ENCODE measurements at regions not wholly inside any gene's neighbourhood (a gene's known extent, or its start where the extent isn't known, plus 50 kb on each side); places are given as distances from the start of the nearest gene placed in this dataset.
"Not testable (repeated sequence)": the region's sequence is repeated elsewhere in the genome, so short reads cannot be mapped to it uniquely, and the experiment has no call there.

DNA sequence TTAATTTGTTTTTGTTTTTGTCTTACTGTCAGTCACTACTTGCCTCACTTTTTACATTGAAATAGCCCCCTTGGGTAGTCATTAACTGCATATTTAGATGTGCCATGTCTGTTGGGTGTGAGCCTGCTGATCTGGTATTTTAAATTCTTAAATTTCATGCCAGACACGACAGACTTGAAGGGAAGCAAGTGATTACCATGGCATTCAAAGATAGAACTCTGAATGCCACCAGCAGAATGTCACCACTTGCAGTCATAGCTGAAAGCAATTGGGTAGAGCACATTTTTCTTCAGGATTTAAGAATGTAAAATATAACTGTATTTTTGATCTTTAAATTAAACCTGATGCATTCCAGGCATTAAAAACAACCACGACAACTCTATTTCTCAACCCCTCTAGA lies 396.5 kb upstream of the ATP10A start:
- DNase-seq = no peak

DNA sequence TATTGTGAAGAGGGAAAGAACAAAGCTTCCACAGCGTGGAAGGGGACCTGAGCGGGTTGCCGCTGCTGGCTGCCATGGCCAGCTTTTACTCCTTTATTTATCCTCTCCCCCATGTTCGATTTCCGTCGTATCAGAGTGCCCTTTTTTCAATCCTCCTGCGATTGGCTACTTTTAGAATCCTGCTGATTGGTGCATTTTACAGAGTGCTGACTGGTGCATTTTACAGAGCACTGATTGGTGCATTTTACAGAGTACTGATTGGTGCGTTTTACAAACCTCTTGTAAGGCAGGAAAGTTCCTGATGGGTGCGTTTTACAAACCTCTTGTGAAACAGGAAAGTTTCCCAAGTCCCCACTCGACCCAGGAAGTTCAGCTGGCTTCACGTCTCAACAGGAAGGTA lies 381.7 kb upstream of the ATP10A start:
- not testable (repeated sequence) for DNase-seq

DNA sequence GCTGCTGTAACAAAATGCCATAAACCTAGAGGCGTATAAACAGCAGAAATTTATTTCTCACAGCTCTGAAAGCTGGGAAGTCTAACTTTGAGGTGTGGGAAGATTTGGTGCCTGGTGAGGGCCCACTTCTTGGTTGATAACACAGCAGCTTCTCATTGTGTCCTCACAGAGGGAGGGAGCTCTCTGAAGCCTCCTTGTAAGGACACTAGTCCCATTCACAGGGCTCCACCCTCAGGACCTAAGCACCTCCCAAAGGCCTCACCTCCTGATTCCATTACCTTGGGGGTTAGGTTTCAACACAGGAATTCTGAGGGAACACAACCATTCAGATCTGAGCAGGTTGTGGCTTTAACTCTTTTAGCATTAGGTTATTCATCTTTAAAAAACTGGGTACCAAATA lies 380.3 kb upstream of the ATP10A start:
- DNase-seq = no peak

- no peak for DNase-seq
These were observed 379.5 kb upstream of the ATP10A start for GRCh38 chr15:26242565-26243071.

GRCh38 chr15:26235864-26236263 lies 372.7 kb upstream of the ATP10A start:
- DNase-seq = no peak

DNA sequence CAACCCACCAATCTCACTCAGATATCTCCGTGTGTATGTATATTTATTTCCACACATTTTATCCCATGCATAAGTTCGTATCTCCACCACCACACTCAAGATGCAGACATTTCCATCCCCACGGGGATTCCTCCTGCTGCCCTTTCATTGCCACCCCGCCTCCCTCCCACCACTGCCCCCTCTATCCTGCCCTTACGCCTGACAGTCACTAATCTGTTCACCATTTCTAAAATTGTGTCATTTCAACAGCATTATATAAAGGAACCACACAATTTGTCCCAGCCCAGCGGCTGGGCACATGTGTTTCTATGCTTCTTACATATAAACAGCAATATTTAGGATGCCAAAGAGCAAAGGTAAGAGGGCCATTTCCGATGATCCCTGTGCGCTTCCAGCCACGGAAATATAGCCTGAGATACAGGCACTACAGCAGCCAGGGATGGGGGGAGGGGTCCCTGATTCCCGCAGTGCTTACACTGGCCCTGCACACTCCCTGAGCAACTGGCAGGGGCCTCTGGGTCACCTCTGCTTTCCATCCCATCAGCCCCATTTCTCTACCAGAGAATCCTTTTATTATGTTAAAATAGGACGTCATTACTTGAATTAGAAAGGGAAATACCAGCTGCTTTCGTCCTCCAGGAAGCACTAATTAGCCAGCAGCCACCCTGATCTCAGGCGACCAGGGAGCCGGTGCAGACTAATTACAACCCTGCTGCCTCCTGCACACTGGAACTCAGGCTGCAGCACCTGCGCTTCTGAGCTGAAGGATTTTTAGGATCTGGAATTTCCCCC lies 372.0 kb upstream of the ATP10A start:
- DNase-seq = no peak

- no peak for DNase-seq
These were observed 369.6 kb upstream of the ATP10A start for GRCh38 chr15:26232691-26233090.

DNA sequence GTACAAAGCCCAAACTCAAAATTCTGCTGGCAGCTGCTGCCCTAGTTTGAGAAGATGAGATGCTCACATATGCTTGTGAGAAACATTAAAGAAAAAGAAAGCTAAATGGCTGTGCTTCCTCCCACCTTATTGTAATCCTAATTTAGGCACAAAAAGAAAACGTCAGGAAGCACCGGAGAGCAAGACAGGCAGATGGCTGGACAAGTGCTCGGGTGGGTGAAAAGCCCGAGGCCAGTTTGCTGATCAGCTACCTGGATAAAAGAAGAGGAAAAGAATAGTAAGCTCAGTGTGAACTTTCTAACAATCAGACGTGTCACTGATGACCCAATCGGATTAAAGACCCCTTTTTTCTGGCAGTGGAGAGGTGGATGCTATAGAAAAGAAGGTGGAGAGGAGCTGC lies 368.0 kb upstream of the ATP10A start:
- no peak for DNase-seq

DNA sequence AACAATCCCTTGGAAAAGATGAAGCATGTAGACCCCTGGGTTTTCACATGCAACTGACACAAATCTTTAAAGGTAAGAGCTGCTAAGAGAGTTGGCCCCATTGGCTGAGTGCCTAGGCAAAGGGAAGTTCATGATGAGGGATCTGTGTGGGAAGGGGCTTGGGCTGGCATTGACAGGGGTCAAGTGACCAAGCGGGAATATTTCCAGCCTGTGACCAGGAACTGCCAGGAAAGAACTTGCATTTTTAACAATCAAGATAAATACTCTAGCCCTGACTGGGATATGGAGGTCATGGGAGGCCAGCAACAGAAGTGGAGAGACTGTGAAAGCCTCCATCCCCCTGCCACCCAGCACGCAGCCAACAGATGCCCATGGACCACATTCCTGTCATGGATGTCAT lies 361.1 kb upstream of the ATP10A start:
- DNase-seq = no peak

GRCh38 chr15:26223720-26224119 lies 360.6 kb upstream of the ATP10A start:
- no peak for DNase-seq

DNA sequence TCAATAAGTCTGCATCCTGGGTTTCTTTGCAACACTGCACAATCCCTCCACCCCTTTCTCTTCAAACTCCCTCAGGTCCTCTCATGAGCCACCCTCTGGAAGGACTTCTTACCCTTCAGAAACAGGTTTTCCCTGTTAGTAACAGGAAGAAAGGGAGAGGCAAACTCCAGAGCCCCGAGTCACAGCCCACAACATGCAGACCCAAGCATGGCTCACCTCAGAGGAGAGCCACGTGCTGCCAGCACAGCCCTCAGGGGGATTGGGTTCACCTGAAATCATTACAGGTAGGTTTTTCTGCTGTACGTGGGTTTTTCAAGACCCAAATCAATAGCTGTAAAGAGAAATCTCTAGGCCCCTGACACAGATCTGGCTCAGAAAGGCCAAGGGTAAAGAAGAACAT lies 359.7 kb upstream of the ATP10A start:
- no peak for DNase-seq

DNA sequence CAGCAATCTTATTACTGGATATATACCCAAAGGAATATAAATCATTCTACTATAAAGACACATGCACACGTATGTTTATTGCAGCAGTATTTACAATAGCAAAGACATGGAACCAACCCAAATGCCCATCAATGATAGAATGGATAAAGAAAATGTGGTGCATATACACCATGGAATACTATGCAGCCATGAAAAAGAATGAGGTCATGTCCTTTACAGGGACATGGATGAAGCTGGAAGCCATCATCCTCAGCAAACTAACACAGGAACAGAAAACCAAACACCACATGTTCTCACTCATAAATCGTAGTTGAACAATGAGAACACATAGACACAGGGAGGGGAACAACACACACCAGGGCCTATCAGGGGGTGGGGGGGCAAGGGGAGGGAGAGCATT lies 353.9 kb upstream of the ATP10A start:
- not testable (repeated sequence) for DNase-seq

- DNase-seq = no peak
These were observed 351.2 kb upstream of the ATP10A start for GRCh38 chr15:26214290-26214689.

DNA sequence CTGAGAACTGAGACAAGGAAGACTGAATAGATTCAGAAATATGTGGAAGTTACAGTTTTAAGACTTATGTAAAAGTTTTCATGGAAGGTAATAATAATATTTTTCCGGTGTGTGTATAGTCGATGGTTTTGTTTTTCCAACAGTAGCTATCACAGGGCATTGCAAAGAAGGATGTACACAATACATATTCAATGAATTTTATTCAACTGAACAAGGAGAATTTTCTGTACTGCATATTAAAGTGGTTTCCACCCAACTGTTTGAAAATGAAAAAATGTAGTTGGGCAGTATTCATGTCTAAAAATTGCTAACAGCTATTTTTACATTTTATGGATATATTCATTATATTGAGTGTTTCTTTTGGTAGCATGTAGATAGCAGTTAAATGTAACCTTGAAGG lies 350.3 kb upstream of the ATP10A start:
- DNase-seq = no peak

DNA sequence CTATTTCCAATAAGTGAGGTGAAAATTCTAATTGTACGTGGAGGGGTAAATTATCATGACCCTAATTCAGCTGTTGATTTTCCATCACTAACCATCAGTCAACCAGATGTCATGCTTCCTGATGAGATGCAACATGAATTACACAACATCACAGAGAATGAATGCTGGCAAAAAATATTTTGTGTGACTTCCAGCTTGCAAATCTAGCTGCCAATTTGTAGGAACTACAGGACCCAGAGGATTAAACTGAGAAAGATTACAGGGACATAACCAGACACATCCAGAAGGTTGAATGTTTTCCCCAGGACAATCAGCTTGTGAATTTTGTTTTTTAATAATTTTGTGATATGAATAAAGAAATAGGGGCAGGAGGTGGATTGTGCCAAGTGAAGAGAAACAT lies 349.0 kb upstream of the ATP10A start:
- DNase-seq = no peak

GRCh38 chr15:26210980-26211379 lies 347.9 kb upstream of the ATP10A start:
- DNase-seq = no peak

DNA sequence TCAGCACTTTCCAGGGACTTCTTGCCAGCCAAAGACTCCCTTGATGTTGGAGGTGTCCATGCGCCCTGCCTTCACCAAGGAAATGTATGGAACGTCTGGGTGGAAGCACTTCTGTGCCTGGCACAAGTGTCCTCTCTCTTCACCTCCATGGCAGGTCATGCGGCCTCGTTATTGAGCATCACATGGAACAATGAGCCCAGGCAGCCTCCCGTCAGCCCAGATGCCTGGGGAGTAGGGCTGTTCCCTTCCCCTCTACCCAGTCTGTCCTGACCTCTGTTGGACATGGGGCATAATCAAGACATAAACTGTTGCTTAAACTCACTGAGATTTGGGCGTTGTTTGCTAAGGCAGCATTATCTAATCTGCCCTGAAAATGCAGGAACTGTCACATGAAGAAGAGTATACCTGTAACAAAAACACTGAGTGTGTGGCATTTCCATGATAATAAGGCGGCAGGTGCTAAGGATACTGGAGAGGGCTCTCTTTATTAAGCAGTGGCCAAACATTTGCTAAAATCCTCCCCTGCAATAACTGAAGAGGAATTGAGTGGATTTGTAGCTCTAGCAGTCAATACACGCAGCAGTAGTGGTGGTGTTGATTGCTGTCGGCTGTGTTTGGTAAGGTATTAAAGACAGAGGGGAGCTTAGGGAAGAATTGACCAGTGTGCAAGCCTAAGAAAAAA lies 338.2 kb upstream of the ATP10A start:
- DNase-seq = no peak

- no peak for DNase-seq
These were observed 337.3 kb upstream of the ATP10A start for GRCh38 chr15:26200427-26200826.

DNA sequence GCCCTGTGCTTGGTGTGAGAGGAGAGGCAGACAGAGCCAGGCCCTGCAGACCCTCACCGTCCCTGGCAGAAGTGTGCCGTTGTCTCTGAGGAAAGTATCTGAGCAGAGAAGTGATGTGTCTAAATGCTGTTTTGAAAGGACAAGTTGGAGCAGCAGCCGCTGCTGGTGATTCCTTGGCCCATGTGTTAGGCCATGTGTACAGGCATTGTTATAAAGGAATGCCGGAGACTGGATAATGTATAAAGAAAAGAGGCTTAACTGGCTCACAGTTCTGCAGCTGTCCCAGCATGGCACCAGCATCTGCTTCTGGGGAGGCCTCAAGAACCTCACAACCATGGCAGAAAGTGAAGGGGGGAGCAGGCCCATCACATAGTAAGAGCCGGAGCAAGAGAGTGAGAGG lies 334.6 kb upstream of the ATP10A start:
- no peak for DNase-seq

- no peak for DNase-seq
These were observed 333.9 kb upstream of the ATP10A start for GRCh38 chr15:26197060-26197459.

DNA sequence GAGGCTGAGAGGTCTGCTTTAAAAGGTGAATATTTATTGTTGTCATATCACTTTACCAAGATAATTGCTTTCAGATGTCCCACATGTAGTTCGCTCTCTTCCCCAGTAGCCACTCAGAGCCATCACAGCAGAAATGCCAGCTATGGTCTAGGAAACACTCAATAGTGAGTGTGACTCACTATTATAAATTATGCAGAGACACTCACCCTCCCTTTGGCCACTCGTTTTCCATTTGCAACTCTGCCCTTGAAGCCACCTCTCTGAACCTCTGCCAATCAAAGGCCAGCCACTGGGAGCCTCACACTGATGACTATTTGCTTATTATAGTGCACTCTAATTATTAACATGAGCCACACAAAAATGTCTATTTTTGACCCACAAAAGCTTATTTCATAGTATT lies 328.1 kb upstream of the ATP10A start:
- no peak for DNase-seq

DNA sequence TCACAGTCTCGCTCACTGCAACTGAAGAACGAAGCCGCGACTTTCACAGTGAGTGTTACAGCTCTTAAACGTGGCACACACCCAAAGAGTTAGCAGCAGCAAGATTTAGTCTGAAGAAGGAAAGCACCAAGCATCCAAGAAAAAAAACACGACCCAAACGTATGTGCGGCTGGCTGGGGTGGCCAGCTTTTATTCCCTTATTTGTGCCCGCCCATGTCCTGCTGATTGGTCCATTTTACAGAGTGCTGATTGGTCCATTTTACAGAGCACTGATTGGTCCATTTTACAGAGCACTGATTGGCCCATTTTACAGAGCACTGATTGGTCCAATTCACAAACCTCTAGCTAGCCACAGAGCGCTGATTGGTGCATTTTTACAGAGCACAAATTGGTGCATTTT lies 323.0 kb upstream of the ATP10A start:
- not testable (repeated sequence) for DNase-seq

GRCh38 chr15:26182441-26182840 lies 319.3 kb upstream of the ATP10A start:
- DNase-seq = no peak

DNA sequence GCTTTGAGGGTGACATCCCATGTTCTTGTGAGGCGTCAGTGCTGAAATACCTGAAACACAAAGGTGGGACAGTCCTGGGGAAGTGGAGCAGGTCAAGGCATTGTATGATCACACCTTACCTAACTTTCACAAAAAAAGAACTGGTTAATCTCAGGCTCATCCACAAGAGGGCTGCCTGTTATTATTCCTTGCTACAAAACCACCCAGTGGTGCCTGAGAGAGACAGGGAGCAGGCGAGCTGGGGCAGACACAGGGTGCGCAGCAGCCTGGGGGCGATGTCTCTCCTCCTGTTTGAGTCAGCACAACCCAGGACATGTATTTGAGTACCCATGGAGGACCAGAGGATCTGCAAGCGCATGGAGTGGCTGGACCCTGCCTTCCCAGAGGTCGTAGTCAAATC lies 316.8 kb upstream of the ATP10A start:
- DNase-seq = no peak

Measured in NCI-H446 treated with DMSO at 0.1 percent for 48 hours (cell line).